ENCODE measurements at regions not wholly inside any gene's neighbourhood (a gene's known extent, or its start where the extent isn't known, plus 50 kb on each side); places are given as distances from the start of the nearest gene placed in this dataset.

DNA sequence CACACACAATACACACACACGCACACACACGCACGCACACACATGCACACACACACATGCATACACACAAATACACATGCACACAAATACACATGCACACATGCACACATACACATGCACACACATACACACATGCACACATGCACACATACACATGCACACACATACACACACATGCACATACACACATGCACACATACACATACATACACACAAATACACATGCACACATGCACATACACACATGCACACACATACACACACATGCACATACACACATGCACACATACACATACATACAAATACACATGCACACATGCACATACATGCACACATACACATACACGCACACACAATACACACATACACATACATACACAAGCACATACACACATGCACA, 175.4 kb upstream of the RREB1 start (continued):
- TF ChIP-seq FOXM1 (IDR thresholded peaks at IDR 0.05; ENCODE audit: low read depth) (no peak), RAD21 (IDR thresholded peaks at IDR 0.05; ENCODE audit: low read length) (no peak)

DNA sequence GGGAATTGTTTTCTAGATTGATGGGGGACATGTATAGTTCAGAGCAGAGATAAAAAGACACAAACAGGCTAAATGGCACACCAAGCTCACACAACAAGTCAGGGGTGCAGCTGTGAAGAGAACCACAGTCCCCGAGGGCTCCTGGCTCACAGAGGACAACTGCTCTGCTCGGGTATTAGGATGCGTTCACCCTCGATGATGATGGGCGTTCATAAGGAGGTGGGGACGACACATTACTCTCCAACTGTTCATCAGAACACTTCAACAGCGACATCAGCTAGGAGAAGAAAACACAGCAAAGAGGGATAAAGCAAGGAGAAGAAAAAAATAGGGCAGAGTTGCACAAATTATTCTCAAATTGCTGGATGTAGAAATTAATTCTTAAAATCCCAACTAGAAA, 174.8 kb upstream of the RREB1 start:
- no peaks in the 10 kb centered on the region for H3K9me3 ChIP-seq
- ChIA-PET CTCF (no interaction called here), POLR2A (no interaction called here)
- no peaks in the 10 kb centered on the region for H3K9me2 ChIP-seq
- no peaks in the 10 kb centered on the region for H4K20me1 ChIP-seq (ENCODE audit: insufficient read depth)
- TF ChIP-seq SIN3A (IDR thresholded peaks at IDR 0.05; ENCODE audit: borderline replicate concordance, low read depth, low read length) (no peak), TCF12 (IDR thresholded peaks at IDR 0.05) (no peak)
- TF ChIP-seq, protein P1, sequence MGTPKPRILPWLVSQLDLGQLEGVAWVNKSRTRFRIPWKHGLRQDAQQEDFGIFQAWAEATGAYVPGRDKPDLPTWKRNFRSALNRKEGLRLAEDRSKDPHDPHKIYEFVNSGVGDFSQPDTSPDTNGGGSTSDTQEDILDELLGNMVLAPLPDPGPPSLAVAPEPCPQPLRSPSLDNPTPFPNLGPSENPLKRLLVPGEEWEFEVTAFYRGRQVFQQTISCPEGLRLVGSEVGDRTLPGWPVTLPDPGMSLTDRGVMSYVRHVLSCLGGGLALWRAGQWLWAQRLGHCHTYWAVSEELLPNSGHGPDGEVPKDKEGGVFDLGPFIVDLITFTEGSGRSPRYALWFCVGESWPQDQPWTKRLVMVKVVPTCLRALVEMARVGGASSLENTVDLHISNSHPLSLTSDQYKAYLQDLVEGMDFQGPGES (IDR thresholded peaks at IDR 0.05; ENCODE audit: low read depth, low read length): no peak
- TF ChIP-seq, protein P2, sequence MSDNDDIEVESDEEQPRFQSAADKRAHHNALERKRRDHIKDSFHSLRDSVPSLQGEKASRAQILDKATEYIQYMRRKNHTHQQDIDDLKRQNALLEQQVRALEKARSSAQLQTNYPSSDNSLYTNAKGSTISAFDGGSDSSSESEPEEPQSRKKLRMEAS (IDR thresholded peaks at IDR 0.05; ENCODE audit: low read depth): no peak
- H3K27ac ChIP-seq (ENCODE audit: low read depth in 2 of 2, low read length in 1 of 2): no peak overlapping the region
- H3K27me3 ChIP-seq (ENCODE audit: insufficient read depth): no peaks in the 10 kb centered on the region; the same call in 1 of the 2 replicates
- no peaks in the 10 kb centered on the region for H3K79me2 ChIP-seq (ENCODE audit: insufficient read depth)
- H3F3A ChIP-seq (replicated peaks; ENCODE audit: insufficient read depth): no peaks in the 10 kb centered on the region
- H3K4me2 ChIP-seq: no peak overlapping the region
- WGBS (ENCODE audit: low lambda C conversion rate): 31% methylated on average over 7 of the region's 7 CpGs
- H2AFZ ChIP-seq (ENCODE audit: low read depth): no peak overlapping the region
- no peaks in the 10 kb centered on the region for H3K4me1 ChIP-seq (ENCODE audit: control insufficient read depth in 1 of 2, insufficient read depth in 2 of 2, low read depth in 1 of 2, low read length in 1 of 2)
- H3K9ac ChIP-seq: no peak overlapping the region
- no peak for DNase-seq
- H3K36me3 ChIP-seq (replicated peaks in 1 of 2; ENCODE audit: control insufficient read depth in 1 of 2, insufficient read depth in 2 of 2, low read length in 1 of 2): no peaks in the 10 kb centered on the region
- no peak overlapping the region for H3K4me3 ChIP-seq (ENCODE audit: low read depth in 2 of 2, low read length in 1 of 2)

DNA sequence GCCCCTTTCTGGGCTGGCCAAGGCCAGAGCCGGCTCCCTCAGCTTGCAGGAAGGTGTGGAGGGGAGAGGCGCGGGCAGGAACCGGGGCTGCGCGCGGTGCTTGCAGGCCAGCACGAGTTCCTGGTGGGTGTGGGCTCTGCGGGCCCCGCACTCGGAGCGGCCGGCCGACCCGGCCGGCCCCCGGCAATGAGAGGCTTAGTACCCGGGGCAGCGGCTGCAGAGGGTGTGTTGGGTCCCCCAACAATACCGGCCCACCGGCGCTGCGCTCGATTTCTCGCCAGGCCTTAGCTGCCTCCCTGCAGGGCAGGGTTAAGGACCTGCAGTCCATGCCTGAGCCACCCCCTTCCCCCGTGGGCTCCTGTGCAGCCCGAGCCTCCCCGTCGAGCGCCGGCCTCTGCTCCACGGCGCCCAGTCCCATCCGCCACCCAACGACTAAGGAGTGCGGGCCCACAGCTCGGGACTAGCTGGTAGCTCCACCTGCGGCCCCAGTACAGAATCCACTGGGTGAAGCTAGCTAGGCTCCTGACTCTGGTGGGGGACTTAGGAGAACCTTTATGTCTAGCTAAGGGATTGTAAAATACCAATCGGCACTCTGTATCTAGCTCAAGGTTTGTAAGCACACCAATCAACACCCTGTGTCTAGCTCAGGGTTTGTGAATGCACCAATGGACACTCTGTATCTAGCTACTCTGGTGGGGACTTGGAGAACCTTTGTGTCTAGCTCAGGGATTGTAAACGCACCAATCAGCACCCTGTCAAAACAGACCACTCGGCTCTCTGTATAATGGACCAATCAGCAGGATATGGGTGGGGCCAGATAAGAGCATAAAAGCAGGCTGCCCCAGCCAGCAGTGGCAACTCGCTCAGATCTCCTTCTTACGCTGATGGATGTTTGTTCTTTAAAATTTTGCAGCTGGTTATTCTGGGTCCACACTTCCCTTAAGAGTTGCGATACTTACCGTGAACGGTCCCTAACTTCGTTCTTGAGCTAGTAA, 167.4 kb upstream of the RREB1 start:
- Histone ChIP-seq H2AFZ (ENCODE audit: low read depth) (no peak overlapping the region), H4K20me1 (ENCODE audit: insufficient read depth) (no peaks in the 10 kb centered on the region), H3F3A (replicated peaks; ENCODE audit: insufficient read depth) (no peaks in the 10 kb centered on the region), H3K27ac (ENCODE audit: low read depth in 2 of 2, low read length in 1 of 2) (no peak overlapping the region), H3K79me2 (ENCODE audit: insufficient read depth) (no peaks in the 10 kb centered on the region), H3K27me3 (ENCODE audit: insufficient read depth) (no peaks in the 10 kb centered on the region; the same call in 1 of the 2 replicates), H3K4me3 (ENCODE audit: low read depth in 2 of 2, low read length in 1 of 2) (no peak overlapping the region), H3K9me2 (no peaks in the 10 kb centered on the region), H3K9ac (no peak overlapping the region), H3K36me3 (replicated peaks in 1 of 2; ENCODE audit: control insufficient read depth in 1 of 2, insufficient read depth in 2 of 2, low read length in 1 of 2) (no peaks in the 10 kb centered on the region), H3K4me1 (ENCODE audit: control insufficient read depth in 1 of 2, insufficient read depth in 2 of 2, low read depth in 1 of 2, low read length in 1 of 2) (no peaks in the 10 kb centered on the region), H3K4me2 (no peak overlapping the region), H3K9me3 (no peaks in the 10 kb centered on the region)
- 70% methylated on average over 27 of the region's 47 CpGs for WGBS (ENCODE audit: low lambda C conversion rate)
- no peak for DNase-seq
- ChIA-PET POLR2A (no interaction called here), CTCF (interaction anchor here (0.5 kb wide), 1 partner anchor 264 kb away, joined by 3 read pairs; no protein-coding TSS in a partner anchor)
- TF ChIP-seq GABPA (IDR thresholded peaks at IDR 0.05; ENCODE audit: low read depth) (no peak), MEF2A (IDR thresholded peaks at IDR 0.05; ENCODE audit: borderline replicate concordance, low read depth) (no peak), TEAD4 (IDR thresholded peaks at IDR 0.05; ENCODE audit: borderline replicate concordance, insufficient read depth) (no peak)

All from SK-N-SH (cell line).